Naive thymus-derived CD4-positive, alpha-beta T cell (primary cell): ENCODE measurements at regions not wholly inside any gene's neighbourhood (a gene's known extent, or its start where the extent isn't known, plus 50 kb on each side); places are given as distances from the start of the nearest gene placed in this dataset.
"Not testable (repeated sequence)": the region's sequence is repeated elsewhere in the genome, so short reads cannot be mapped to it uniquely, and the experiment has no call there.

Experiments used
- ATAC-seq: fragments of 150-1000 bp; cut with Tn5 transposase; 2 replicates; pipeline ENCODE4 v1.10.0; 2021; ENCODE audit warnings: mild to moderate bottlenecking, moderate library complexity
- CTCF ChIA-PET: fragments of 350-600 bp; sonication (Branson Sonifier 250); formaldehyde crosslinking; loops from one replicate; lab custom pipeline; 2021; ENCODE audit warnings: antibody characterized with exemption; lab: Charles Lee
- POLR2A ChIA-PET: fragments of 350-600 bp; sonication (Branson Sonifier 250); formaldehyde crosslinking; loops from one replicate; lab custom pipeline; 2021; ENCODE audit warnings: antibody characterized with exemption, inconsistent platforms; lab: Charles Lee
- DNase-seq, 9 donors: peaks; one replicate each; pipeline versions ENCODE4 v3.0.0 to v3.0.0-alpha.2; 2020 to 2022; ENCODE audit warnings: mixed read lengths in 1 of 9
- H3K27ac ChIP-seq: one replicate; pipeline ENCODE4 v1.7.0; 2013; ENCODE audit warnings: mild to moderate bottlenecking, low read depth, low read length, moderate library complexity
- H3K27me3 ChIP-seq, 2 donors: one replicate each; pipeline ENCODE4 v1.7.0; 2013; ENCODE audit warnings: low read length in 2 of 2, mild to moderate bottlenecking in 2 of 2, moderate library complexity in 2 of 2; ENCODE audit not compliant: control insufficient read depth in 2 of 2, insufficient read depth in 2 of 2
- H3K36me3 ChIP-seq, 3 experiments: 1 replicate in 2 of 3; 2 replicates in 1 of 3; pipeline ENCODE4 v1.7.0; 2013; ENCODE audit warnings: low read length in 3 of 3, mild to moderate bottlenecking in 3 of 3, moderate library complexity in 1 of 3; ENCODE audit not compliant: insufficient read depth in 3 of 3, control insufficient read depth in 2 of 3
- H3K4me1 ChIP-seq, 2 donors: one replicate each; pipeline ENCODE4 v1.7.0; 2013; ENCODE audit warnings: low read length in 2 of 2, mild to moderate bottlenecking in 2 of 2, moderate library complexity in 1 of 2; ENCODE audit not compliant: control insufficient read depth in 2 of 2, insufficient read depth in 2 of 2
- H3K4me3 ChIP-seq: 2 replicates; pipeline ENCODE4 v1.7.0; 2013; ENCODE audit warnings: mild to moderate bottlenecking, low read length
- H3K9me3 ChIP-seq, 3 experiments: 1 replicate in 2 of 3; 2 replicates in 1 of 3; pipeline ENCODE4 v1.7.0; 2013; ENCODE audit warnings: low read length in 3 of 3; ENCODE audit not compliant: control insufficient read depth in 2 of 3
- H3K27ac Mint-ChIP-seq, 9 donors: one replicate each; pipeline ENCODE4 v1.8.0; 2020 to 2022; ENCODE audit warnings: mixed read lengths in 9 of 9, mild to moderate bottlenecking in 8 of 9, moderate library complexity in 5 of 9, inconsistent platforms in 2 of 9
- H3K27me3 Mint-ChIP-seq, 5 donors: one replicate each; pipeline ENCODE4 v1.8.0; 2021 to 2022; ENCODE audit warnings: mixed read lengths in 5 of 5, mild to moderate bottlenecking in 1 of 5
- H3K36me3 Mint-ChIP-seq, 5 donors: one replicate each; pipeline ENCODE4 v1.8.0; 2020 to 2022; ENCODE audit warnings: mixed read lengths in 5 of 5, mild to moderate bottlenecking in 3 of 5, inconsistent platforms in 1 of 5
- H3K4me1 Mint-ChIP-seq, 7 donors: one replicate each; pipeline ENCODE4 v1.8.0; 2020 to 2022; ENCODE audit warnings: mixed read lengths in 7 of 7, mild to moderate bottlenecking in 3 of 7, inconsistent platforms in 1 of 7
- H3K4me3 Mint-ChIP-seq, 10 donors: one replicate each; pipeline ENCODE4 v1.8.0; 2020 to 2022; ENCODE audit warnings: mild to moderate bottlenecking in 10 of 10, mixed read lengths in 10 of 10, moderate library complexity in 6 of 10, inconsistent platforms in 2 of 10
- H3K9me3 Mint-ChIP-seq, 11 donors: one replicate each; pipeline ENCODE4 v1.8.0; 2020 to 2022; ENCODE audit warnings: mixed read lengths in 11 of 11, mild to moderate bottlenecking in 4 of 11, inconsistent platforms in 1 of 11, moderate library complexity in 1 of 11
- intact Hi-C, 2 donors: fragments of 100-400 bp; cut with micrococcal nuclease; formaldehyde crosslinking; loops; one replicate each; pipeline ENCODE4 v1.15.1; 2023

DNA sequence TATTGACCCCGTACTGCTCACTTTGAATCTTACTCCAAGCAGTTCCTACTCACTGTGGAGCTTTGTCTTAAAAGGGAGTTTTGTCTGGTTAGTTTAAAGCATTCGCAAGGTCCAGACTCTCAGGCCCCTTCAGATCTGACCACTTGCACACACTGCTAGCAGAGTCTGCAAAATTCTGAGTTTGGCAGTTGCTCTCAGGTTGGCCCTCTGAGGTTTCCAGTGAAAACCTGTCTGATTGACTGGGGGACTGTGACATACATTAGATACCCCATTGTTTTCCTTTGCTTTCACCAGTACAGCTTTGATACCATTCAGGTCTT, 149.2 kb downstream of the XPNPEP1 start:
- H3K36me3 ChIP-seq = no peaks in the 10 kb centered on the region

DNA sequence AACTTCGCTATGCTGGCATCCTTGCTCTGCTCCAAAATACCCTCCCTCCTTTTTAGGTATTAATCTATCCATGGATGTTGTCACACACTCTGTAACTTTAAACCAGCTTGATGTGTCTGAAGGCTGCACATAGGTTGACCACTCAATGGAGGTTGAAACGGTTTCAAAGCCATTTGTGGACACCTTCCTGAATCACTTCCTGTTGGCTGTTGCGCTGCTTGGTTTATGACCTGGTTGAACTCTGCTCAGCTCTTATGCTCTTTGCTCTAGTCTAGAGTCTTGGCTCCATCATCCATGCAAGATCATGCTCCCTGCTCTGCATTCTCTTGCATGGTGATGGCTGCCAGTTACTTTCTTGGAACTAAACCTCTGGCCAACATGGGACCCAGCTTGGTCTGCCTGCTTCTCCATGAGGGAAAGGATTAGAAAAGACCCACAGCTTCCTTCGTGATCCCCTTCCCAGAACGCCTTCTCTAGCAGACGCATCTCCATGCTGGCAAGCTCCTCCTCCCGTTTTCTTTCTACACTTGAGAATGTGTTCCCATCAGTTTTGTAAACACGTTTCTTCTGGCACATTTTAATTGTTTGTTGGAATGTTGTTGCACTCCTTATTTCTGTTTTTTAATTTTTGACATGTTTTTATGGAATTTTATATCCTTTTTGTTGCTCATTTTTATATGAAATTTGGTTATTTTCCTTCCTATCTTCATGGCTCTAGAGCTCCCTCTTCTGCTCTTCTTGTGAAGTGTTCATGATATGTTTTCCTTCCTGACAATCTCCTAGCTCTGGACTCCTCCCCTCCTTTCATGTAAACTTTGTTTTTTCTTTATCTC, 149.8 kb downstream of the XPNPEP1 start:
- H3K27me3 Mint-ChIP-seq = peaks cover 0 to 10% (median 6%) of the 10 kb centered on the region in 5 donors
- H3K36me3 ChIP-seq = no peaks in the 10 kb centered on the region
- no peak overlapping the region for H3K27ac ChIP-seq
- no peak overlapping the region for H3K4me3 ChIP-seq
- POLR2A ChIA-PET = no interaction called here
- CTCF ChIA-PET = no interaction called here
- H3K9me3 Mint-ChIP-seq = no peaks in the 10 kb centered on the region
- no peaks in the 10 kb centered on the region for H3K4me1 Mint-ChIP-seq
- no peaks in the 10 kb centered on the region for H3K9me3 ChIP-seq
- no peak overlapping the region for H3K4me3 Mint-ChIP-seq
- no peak for DNase-seq
- no peaks in the 10 kb centered on the region for H3K4me1 ChIP-seq
- no peak for ATAC-seq
- no peaks in the 10 kb centered on the region for H3K36me3 Mint-ChIP-seq
- intact Hi-C loops = no loop called here
- no peak overlapping the region for H3K27ac Mint-ChIP-seq
- H3K27me3 ChIP-seq = no peaks in the 10 kb centered on the region

More for the DNA sequence above, 149.2 kb downstream of the XPNPEP1 start:
- ChIA-PET CTCF (no interaction called here), POLR2A (no interaction called here)
- DNase-seq (no peak), ATAC-seq (no peak)
- H3K36me3 Mint-ChIP-seq = no peaks in the 10 kb centered on the region
- Histone ChIP-seq H3K27me3 (no peaks in the 10 kb centered on the region), H3K27ac (no peak overlapping the region), H3K4me3 (no peak overlapping the region), H3K9me3 (no peaks in the 10 kb centered on the region), H3K4me1 (no peaks in the 10 kb centered on the region)
- H3K4me1 Mint-ChIP-seq = no peaks in the 10 kb centered on the region
- H3K27me3 Mint-ChIP-seq = peaks cover 0 to 13% (median 11%) of the 10 kb centered on the region in 5 donors
- no peak overlapping the region for H3K27ac Mint-ChIP-seq
- H3K4me3 Mint-ChIP-seq = no peak overlapping the region
- intact Hi-C loops = no loop called here
- no peaks in the 10 kb centered on the region for H3K9me3 Mint-ChIP-seq

DNA sequence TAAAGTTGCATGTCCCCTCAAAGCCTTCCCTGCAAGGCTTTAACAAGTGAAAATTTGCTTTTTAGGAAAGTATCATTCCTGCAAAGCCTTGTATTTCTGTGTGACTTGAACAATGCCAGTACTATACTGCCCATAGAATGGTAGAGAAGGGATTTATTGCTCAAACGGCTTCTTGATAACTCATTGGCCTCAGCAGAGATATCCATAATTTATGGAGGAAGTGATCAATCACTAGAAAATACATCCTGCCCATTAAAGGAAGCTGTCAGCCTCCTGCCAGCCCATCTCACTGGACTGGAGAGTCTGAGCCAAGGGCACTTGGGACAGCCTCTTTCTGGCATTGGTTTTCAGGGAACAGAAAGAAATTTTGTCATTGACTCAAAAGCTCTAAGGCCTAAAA, 152.6 kb downstream of the XPNPEP1 start:
- Mint-ChIP-seq H3K36me3 (no peaks in the 10 kb centered on the region), H3K27ac (no peak overlapping the region), H3K9me3 (no peaks in the 10 kb centered on the region), H3K4me3 (no peak overlapping the region), H3K27me3 (peaks cover 0 to 3% (median 0%) of the 10 kb centered on the region in 5 donors), H3K4me1 (no peaks in the 10 kb centered on the region)
- no peak overlapping the region for H3K27ac ChIP-seq
- ATAC-seq (no peak), DNase-seq (no peak)
- H3K4me1 ChIP-seq = no peaks in the 10 kb centered on the region
- H3K4me3 ChIP-seq = no peak overlapping the region
- no peaks in the 10 kb centered on the region for H3K27me3 ChIP-seq
- no peaks in the 10 kb centered on the region for H3K9me3 ChIP-seq
- CTCF ChIA-PET = no interaction called here
- intact Hi-C loops = no loop called here
- H3K36me3 ChIP-seq = no peaks in the 10 kb centered on the region
- POLR2A ChIA-PET = no interaction called here

DNA sequence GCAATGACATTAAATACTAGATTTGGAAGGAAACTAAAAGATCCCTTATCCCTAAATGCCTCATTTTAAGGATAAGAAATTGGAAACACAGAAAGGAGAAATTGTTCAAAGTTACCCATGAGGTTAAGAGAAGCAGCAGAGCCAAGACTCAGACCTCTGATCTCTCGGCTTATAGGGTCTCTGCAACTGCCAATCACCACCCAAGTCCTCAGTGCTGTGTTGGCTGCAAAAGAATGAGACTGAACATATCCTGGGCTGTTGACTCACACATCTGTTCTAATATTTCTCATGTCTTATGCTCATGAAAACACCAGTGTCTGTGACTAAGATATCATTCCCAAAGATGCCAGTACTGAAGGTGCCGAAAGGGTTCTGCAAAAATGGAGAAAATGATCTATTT, 153.3 kb downstream of the XPNPEP1 start:
- H3K36me3 ChIP-seq = no peaks in the 10 kb centered on the region
- CTCF ChIA-PET = no interaction called here
- H3K4me1 ChIP-seq = no peaks in the 10 kb centered on the region
- POLR2A ChIA-PET = no interaction called here
- peaks cover 0 to 3% (median under 1%) of the 10 kb centered on the region in 5 donors for H3K27me3 Mint-ChIP-seq
- H3K27ac ChIP-seq = no peak overlapping the region
- ATAC-seq (no peak), DNase-seq (no peak)
- H3K9me3 Mint-ChIP-seq = no peaks in the 10 kb centered on the region
- H3K27me3 ChIP-seq = no peaks in the 10 kb centered on the region
- no peak overlapping the region for H3K4me3 ChIP-seq
- no peaks in the 10 kb centered on the region for H3K4me1 Mint-ChIP-seq
- no peaks in the 10 kb centered on the region for H3K36me3 Mint-ChIP-seq
- intact Hi-C loops = no loop called here
- H3K9me3 ChIP-seq = no peaks in the 10 kb centered on the region
- H3K4me3 Mint-ChIP-seq = no peak overlapping the region
- no peak overlapping the region for H3K27ac Mint-ChIP-seq

DNA sequence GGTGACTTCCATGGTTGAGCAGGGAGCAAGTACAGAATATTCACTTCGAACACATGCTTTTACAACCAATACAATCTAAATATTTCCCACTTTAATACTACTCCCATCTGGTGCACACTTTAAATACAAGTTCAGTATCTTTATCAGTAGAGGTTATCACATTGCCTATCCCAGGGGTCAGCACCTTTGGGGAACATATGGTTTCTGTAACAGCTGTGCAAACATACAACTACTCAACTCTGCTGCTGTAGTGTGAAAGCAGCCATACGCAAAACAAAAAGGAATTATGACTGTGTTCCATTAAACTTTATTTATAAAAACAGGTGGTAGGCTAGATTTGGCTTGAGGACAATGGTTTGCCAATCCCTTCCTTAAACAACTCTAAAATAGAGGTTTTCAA, 157.5 kb downstream of the XPNPEP1 start:
- Mint-ChIP-seq H3K4me1 (no peaks in the 10 kb centered on the region), H3K4me3 (no peak overlapping the region), H3K9me3 (peaks cover 0 to 1% (median 0%) of the 10 kb centered on the region in 11 donors), H3K27ac (no peak overlapping the region), H3K36me3 (no peaks in the 10 kb centered on the region), H3K27me3 (peaks cover 0 to 12% (median 6%) of the 10 kb centered on the region in 5 donors)
- Histone ChIP-seq H3K36me3 (no peaks in the 10 kb centered on the region), H3K4me3 (no peak overlapping the region), H3K27ac (no peak overlapping the region), H3K9me3 (no peaks in the 10 kb centered on the region), H3K4me1 (no peaks in the 10 kb centered on the region), H3K27me3 (no peaks in the 10 kb centered on the region)
- POLR2A ChIA-PET = no interaction called here
- intact Hi-C loops = no loop called here
- CTCF ChIA-PET = no interaction called here
- no peak for ATAC-seq
- no peak for DNase-seq

DNA sequence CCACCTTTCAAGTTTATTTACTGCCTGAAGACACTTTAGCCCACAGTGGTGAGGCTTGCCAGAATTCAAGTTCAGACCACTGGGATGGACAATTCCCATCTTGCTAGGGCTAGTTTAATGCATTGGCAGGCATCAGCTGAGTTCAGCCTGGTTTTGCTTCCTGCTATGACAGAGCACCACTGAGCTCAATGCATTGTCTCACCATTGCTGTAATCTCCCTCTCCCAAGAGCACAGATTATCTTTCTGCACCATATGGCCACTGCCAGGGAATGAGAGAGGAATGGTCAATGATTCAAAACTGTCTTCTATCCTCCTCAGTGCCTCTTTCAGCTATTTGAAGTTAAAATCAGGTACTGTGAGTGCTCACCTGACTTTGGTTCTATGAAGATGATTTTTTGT, 160.8 kb downstream of the XPNPEP1 start:
- Histone ChIP-seq H3K9me3 (no peaks in the 10 kb centered on the region), H3K36me3 (no peaks in the 10 kb centered on the region), H3K4me3 (no peak overlapping the region), H3K27ac (no peak overlapping the region), H3K27me3 (no peaks in the 10 kb centered on the region), H3K4me1 (no peaks in the 10 kb centered on the region)
- DNase-seq (no peak), ATAC-seq (no peak)
- ChIA-PET POLR2A (no interaction called here), CTCF (no interaction called here)
- H3K27me3 Mint-ChIP-seq = peaks cover 0 to 16% (median 6%) of the 10 kb centered on the region in 5 donors
- no peak overlapping the region for H3K4me3 Mint-ChIP-seq
- peaks cover 0 to 4% (median 0%) of the 10 kb centered on the region in 11 donors for H3K9me3 Mint-ChIP-seq
- intact Hi-C loops = no loop called here
- no peaks in the 10 kb centered on the region for H3K4me1 Mint-ChIP-seq
- no peaks in the 10 kb centered on the region for H3K36me3 Mint-ChIP-seq
- no peak overlapping the region for H3K27ac Mint-ChIP-seq

DNA sequence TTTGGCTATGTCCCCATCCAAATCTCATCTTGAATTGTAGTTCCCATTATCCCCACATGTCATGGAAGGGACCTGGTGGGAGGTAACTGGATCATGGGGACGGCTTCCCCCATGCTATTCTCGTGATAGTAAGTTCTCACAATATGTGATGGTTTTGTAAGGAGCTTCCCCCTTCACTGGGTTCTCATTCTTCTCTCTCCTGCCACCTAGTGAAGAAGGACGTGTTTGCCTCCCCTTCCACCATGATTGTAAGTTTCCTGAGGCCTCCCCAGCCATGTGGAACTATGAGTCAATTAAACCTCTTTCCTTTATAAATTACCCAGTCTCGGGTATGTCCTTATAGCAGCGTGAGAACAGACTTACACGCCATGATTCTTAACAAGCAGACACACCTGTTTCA, 165.6 kb downstream of the XPNPEP1 start:
- ATAC-seq, H3K4me3 ChIP-seq, H3K27ac Mint-ChIP-seq, H3K9me3 ChIP-seq, H3K27me3 ChIP-seq, H3K4me3 Mint-ChIP-seq, H3K27ac ChIP-seq, POLR2A ChIA-PET, intact Hi-C loops, H3K36me3 Mint-ChIP-seq, H3K4me1 ChIP-seq, CTCF ChIA-PET, DNase-seq, H3K36me3 ChIP-seq, H3K4me1 Mint-ChIP-seq: not testable (repeated sequence)
- Mint-ChIP-seq H3K9me3 (peaks cover 0 to 17% (median 0%) of the 10 kb centered on the region in 11 donors), H3K27me3 (peaks cover 0 to 25% (median 20%) of the 10 kb centered on the region in 5 donors)
